Prostate gland (tissue), 2 donors: ENCODE measurements at regions not wholly inside any gene's neighbourhood (a gene's known extent, or its start where the extent isn't known, plus 50 kb on each side); places are given as distances from the start of the nearest gene placed in this dataset.

ENCODE experiments used
- CTCF ChIP-seq, 4 experiments: fragments of 200-600 bp in 2 of 4; fragments of 450-650 bp in 2 of 4; sonication (generic) in 2 of 4; IDR thresholded peaks; 1 replicate in 3 of 4; 2 replicates in 1 of 4; pipeline ENCODE4 v1.5.1; 2016 to 2019; ENCODE audit warnings: antibody characterized with exemption in 4 of 4, mild to moderate bottlenecking in 2 of 4, moderate library complexity in 2 of 4
- POLR2A ChIP-seq: fragments of 450-650 bp; IDR thresholded peaks from one replicate; pipeline ENCODE4 v1.6.1; 2016; ENCODE audit warnings: antibody characterized with exemption, mild to moderate bottlenecking
- POLR2AphosphoS5 ChIP-seq: sonication (generic); formaldehyde crosslinking; IDR thresholded peaks from one replicate; pipeline ENCODE4 v1.6.1; 2017; ENCODE audit warnings: antibody characterized with exemption

- TF ChIP-seq CTCF (IDR thresholded peaks at IDR 0.05): no peak
- TF ChIP-seq POLR2A: no peak
- no peak for TF ChIP-seq POLR2AphosphoS5
Measured at GRCh38 chr3:66928252-66928651, 69.9 kb upstream of the KBTBD8 start.
